Liver (tissue), 3 donors: ENCODE measurements at regions not wholly inside any gene's neighbourhood (a gene's known extent, or its start where the extent isn't known, plus 50 kb on each side); places are given as distances from the start of the nearest gene placed in this dataset.

Source experiments
- CTCF ChIP-seq: fragments of 150-350 bp; IDR thresholded peaks from 2 replicates; pipeline ENCODE4 v1.5.1; 2017; ENCODE audit warnings: improper control_type of control experiment, low read depth, low read length; ENCODE audit not compliant: missing input control
- EGR1 ChIP-seq, 2 donors: IDR thresholded peaks; 2 replicates each; pipeline ENCODE4 v1.6.1; 2016 to 2018; ENCODE audit warnings: antibody characterized with exemption in 2 of 2, low read depth in 2 of 2
- FOXA1 ChIP-seq: IDR thresholded peaks from 2 replicates; pipeline ENCODE4 v1.6.1; 2016; ENCODE audit warnings: antibody characterized with exemption
- GABPA ChIP-seq, 2 donors: IDR thresholded peaks in 1 of 2; conservative IDR thresholded peaks in 1 of 2; 2 replicates each; pipeline ENCODE4 v1.6.1; 2016; ENCODE audit warnings: antibody characterized with exemption in 2 of 2, mild to moderate bottlenecking in 1 of 2, moderate library complexity in 1 of 2
- JUND ChIP-seq, 2 donors: IDR thresholded peaks; 2 replicates each; pipeline ENCODE4 v1.6.1; 2016; ENCODE audit warnings: antibody characterized with exemption in 2 of 2
- MAX ChIP-seq: IDR thresholded peaks from 2 replicates; pipeline ENCODE4 v1.6.1; 2016; ENCODE audit warnings: antibody characterized with exemption
- RAD21 ChIP-seq, 2 donors: IDR thresholded peaks; 2 replicates each; pipeline ENCODE4 v1.6.1; 2016; ENCODE audit warnings: antibody characterized with exemption in 2 of 2, mild to moderate bottlenecking in 2 of 2
- REST ChIP-seq: IDR thresholded peaks from 2 replicates; pipeline ENCODE4 v1.6.1; 2016; ENCODE audit warnings: antibody characterized with exemption, mild to moderate bottlenecking
- RXRA ChIP-seq, 2 donors: IDR thresholded peaks; 2 replicates each; pipeline ENCODE4 v1.6.1; 2017 to 2018; ENCODE audit warnings: antibody characterized with exemption in 2 of 2, mild to moderate bottlenecking in 1 of 2
- SP1 ChIP-seq: IDR thresholded peaks from 2 replicates; pipeline ENCODE4 v1.6.1; 2018; ENCODE audit warnings: antibody characterized with exemption, mild to moderate bottlenecking
- TAF1 ChIP-seq: conservative IDR thresholded peaks from 2 replicates; pipeline ENCODE4 v1.6.1; 2016; ENCODE audit warnings: antibody characterized with exemption, mild to moderate bottlenecking
- YY1 ChIP-seq: IDR thresholded peaks from 2 replicates; pipeline ENCODE4 v1.6.1; 2016; ENCODE audit warnings: antibody characterized with exemption, mild to moderate bottlenecking
- ZBTB33 ChIP-seq: IDR thresholded peaks from 2 replicates; pipeline ENCODE4 v1.6.1; 2016; ENCODE audit warnings: antibody characterized with exemption
- donor health status: healthy.
- donor health status: healthy.

- TF ChIP-seq CTCF (no peak), MAX (no peak), GABPA (IDR thresholded peaks at IDR 0.05 in 1 of 2, conservative IDR thresholded peaks at IDR 0.05 in 1 of 2) (no peak), SP1 (no peak), REST (no peak), JUND (IDR thresholded peaks at IDR 0.05) (no peak), FOXA1 (no peak), ZBTB33 (no peak), YY1 (no peak), RAD21 (IDR thresholded peaks at IDR 0.05) (no peak), EGR1 (IDR thresholded peaks at IDR 0.05; ENCODE audit: low read depth in 2 of 2) (no peak), RXRA (IDR thresholded peaks at IDR 0.05) (no peak), TAF1 (no peak)
Observed at GRCh38 chr15:38117781-38118180, 134.9 kb upstream of the SPRED1 start.
